ENCODE measurements at regions not wholly inside any gene's neighbourhood (a gene's known extent, or its start where the extent isn't known, plus 50 kb on each side); places are given as distances from the start of the nearest gene placed in this dataset.
"Not testable (repeated sequence)": the region's sequence is repeated elsewhere in the genome, so short reads cannot be mapped to it uniquely, and the experiment has no call there.

DNA sequence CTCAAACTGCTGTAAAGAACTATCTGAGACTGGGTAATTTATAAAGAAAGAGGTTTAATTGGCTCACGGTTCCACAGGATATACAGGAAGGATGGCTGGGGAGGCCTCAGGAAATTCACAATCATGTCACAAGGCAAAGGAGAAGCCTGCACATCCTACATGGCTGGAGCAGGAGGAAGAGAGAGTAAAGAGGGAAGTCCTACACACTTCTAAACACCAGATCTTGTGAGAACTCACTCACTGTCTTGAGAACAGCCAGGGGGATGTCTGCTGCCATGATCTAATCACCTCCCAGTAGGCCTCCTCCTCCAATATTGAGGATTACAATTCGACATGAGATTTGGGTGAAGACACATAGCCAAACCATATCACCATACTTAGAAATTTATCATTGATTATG lies 1307.0 kb upstream of the GJE1 start:
- no peak for DNase-seq (ENCODE audit: low read depth)

DNA sequence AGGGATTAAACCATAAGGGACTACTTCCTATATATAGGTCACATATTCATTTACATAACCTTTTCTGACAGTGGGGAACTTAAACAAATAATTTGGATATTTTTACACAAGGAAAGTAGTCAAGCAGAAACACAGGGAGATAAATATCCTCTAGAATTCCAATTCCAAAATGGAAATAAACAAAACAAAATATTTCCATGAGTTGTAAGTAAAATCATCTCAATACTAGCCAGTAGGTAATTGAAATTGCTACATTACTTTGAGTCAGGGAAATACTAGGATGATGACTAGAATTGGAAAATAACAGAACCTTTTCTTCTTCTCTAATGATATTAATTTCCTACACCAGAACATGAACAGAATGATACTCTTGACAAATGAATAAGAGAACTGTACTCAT lies 1308.1 kb upstream of the GJE1 start:
- DNase-seq (ENCODE audit: low read depth): no peak

DNA sequence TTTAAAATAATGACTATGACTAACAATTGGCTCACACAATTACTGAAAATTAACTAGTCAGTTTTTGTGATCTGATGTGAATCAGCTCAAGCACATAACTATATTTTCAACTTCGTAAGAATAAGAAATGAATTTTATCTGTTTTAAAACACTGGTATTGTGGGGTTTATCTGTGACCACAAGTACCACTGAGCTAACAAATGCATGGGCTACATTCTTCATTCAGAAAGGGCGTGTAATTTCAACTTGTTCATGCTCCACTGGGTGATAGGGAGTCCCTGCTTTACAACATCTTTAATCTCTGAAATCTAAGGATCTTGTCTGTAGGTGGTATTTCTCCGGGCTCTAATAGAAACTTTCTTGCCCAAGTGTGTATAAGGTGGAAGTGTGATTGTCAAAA lies 1311.5 kb upstream of the GJE1 start:
- no peak for DNase-seq (ENCODE audit: low read depth)

DNA sequence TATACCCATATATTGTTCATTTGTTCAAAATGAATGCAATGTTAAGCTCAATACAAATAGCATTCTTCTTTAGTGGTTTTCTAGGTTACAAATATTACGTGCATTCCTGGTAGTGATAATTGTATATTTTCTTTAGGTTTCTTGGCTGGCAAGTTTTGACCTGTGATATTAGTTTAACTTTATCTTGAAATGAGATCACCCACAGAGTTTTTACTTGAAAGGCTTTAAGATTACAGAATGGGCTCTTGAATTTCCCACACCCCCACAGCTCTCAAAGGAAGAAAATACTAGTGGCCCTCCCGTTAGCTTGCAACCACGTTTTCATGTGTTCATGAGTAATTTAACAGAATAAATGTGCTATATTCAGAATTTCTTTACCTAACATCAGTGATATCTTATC lies 1315.5 kb upstream of the GJE1 start:
- DNase-seq (ENCODE audit: low read depth): no peak

DNA sequence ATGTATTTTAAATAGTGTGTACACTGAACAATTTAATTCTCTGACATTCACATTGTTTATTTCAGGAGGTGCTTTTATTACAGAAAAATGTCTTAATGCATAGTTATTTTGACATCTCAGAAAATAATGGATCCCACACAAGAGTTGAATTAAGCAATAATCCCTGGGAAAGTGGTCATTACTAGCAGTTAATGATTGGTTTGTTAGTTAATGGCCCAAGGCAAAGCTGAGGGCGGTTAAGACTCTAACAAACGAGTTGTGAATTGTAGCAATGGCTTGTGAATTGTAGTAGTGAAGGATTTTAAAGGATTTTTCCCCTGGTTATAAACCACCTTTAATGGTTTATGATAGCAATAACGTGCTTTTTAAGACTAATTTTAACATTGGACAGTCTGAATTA lies 1316.0 kb upstream of the GJE1 start:
- DNase-seq (ENCODE audit: low read depth): no peak

DNA sequence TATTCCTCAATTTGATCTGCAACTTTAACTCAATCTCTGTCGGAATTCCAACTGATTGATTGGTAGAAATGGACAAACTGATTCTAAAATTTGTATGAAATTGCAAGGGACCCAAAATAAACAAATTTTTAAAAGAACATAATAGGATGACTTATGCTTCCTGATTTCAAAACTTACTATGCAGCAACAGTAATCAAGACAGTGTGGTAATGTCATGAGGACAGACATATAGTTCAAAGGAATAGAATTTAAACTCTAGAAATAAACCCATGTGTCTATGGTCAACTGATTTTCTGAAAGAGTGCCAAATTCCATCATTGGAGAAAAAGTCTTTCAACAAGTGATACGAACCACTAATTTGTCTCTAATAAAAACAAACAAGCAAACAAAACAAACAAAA lies 1320.1 kb upstream of the GJE1 start:
- no peak for DNase-seq (ENCODE audit: low read depth)

DNA sequence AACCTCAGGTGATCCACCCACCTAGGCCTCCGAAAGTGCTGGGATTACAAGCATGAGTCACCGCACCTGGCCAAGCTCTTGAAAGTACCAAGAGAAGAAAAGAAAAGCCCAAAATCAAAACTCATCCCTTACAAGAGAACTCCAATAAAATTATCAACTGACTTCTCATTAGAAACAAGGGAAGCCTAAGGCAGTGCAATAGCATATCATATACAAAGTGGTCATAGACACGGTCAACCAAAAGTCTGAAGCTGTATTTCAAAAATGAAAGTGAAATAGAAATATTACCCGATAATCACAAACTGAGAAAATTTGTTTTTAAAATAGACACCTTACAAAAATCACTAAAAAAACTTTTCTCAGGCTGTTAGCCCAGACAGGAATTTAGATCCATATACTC lies 1321.1 kb upstream of the GJE1 start:
- DNase-seq (ENCODE audit: low read depth): no peak

DNA sequence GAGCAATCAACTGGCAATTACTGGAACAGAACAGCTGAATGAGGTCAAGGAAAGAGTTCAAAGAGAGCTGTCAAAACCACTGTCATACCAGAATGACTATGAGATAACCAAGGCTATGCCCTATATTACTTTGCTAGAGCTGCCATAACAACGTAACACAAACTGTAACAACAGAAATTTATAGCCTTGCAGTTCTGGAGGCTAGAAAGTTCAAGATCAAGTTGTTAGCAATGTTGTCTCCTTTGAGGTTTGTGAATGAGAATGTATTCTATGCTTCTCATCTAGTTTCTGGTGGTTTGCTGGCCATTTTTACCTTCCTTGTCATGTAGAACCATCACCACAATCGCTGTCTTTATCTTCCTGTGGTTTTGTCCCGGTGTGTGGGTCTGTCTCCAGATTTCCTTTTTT lies 1323.0 kb upstream of the GJE1 start:
- no peak for DNase-seq (ENCODE audit: low read depth)

DNA sequence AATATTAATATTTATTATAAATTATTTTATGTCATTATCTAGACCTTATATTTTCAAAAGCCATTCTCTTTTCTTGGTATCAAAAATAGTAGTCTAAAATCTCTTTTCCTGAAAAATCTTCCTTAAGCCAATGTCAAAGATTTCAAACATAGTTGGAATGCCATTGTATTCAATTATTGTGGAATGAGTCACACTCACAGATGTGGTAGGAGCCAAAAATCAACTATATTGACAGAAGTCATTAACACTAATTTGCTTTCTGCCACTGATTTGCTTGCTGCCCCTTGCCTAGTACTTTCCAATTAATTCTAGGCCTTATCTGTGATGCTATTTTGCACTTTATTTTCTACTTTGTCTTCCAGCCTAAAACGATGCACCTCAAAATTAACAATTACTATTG lies 1326.3 kb upstream of the GJE1 start:
- DNase-seq (ENCODE audit: low read depth): no peak

DNA sequence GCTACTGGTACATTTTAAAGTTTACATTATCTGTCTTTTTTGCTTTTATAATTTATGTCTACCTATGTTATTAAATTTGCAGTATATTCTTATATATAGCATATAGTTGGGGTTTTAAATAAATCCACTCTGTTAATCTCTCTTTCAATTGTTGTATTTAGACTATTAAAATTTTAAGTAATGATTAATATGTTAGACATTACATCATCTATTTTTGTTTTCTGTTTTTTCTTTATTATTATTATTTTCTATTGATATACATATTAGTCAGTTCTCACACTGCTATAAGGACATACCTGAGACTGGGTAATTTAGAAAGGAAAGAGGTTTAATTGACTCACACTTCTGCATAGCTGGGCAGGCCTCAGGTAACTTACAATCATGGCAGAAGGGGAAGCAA lies 1338.2 kb upstream of the GJE1 start:
- DNase-seq (ENCODE audit: low read depth): no peak

DNA sequence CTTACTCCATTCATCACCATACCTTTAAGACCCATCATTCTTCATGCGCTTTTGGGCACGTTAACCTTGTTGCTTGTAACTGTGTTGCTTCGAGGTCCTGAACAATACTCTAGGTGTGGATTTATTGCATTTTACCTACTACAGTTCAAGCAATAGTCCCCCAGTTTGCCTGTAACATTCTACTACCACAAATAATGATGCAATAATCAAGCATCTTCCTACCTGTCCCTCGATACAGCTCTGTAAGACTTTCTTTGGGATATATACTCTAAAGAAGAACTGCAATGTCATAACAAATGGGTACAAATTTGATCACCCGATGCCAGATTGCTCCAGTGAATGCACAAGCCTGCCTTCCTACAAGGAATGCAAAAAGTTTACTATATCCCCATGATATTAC lies 1342.6 kb upstream of the GJE1 start:
- DNase-seq (ENCODE audit: low read depth): no peak

DNA sequence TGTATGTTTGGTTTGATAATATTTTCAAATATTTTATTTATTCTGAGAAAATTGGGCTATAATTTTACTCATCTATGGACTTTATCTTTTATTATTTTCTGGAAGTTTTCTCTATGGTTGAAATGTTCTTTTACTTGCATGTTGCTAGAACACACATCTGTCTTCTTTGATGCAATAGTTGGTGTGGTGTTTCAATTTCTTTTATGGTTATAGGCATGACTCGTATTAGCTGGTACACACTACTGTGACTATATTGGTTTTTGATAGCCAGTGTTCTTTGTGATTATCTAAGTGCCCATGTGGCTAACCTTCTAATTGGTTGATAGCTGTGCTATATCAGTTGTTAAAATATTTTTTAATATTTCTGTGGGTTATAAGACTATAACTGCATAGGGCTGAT lies 1343.3 kb upstream of the GJE1 start:
- no peak for DNase-seq (ENCODE audit: low read depth)

DNA sequence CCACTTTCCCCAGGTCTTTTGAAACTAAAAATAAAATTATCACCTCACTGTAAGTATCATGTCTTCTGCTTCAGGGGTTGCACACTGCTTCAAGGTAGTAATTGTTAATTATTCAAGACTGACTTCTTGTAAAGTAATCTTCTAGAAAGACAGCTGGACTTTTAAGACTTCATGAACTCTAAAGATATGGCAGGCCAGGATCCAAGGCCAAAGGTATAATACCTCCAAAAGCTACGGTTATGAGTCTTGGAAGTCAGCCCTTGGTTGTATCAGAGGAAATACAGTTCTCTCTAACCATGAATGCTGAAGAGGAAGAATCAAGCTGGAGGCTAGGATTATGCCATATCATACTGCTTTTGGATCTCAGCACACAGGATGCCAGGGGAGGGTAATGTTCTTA lies 1346.8 kb upstream of the GJE1 start:
- no peak for DNase-seq (ENCODE audit: low read depth)

DNA sequence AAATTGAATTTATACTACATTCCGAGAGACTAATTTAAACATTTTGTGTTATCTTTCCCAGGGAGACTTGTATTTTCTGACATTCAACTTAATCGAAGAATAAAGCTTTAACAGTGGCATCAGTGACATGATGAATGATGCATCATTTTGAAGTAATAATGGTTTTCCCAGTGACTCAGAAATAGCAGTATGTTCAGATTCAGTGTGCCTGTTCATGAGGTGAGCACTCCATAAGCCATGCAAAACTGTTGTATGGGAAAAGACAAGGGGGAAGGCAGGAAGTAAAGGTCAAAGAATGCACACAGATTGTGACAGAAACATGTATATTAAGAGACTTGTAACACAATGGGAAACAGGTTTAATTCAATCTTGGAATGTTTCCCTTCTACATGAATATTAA lies 1348.2 kb upstream of the GJE1 start:
- no peak for DNase-seq (ENCODE audit: low read depth)

DNA sequence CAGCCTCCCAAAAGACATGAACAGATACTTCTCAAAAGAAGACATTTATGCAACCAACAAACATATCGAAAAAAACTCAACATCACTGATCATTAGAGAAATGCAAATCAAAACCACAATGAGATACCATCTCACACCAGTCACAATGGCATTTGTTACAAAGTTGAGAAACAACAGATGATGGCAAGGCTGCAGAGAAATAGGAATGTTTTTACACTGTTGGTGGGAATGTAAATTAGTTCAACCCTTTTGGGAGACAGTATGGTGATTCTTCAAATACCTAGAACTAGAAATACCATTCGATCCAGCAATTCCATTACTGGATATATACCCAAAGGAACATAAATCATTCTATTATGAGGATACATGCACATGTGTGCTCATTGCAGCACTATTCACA lies 1349.2 kb upstream of the GJE1 start:
- DNase-seq (ENCODE audit: low read depth): not testable (repeated sequence)

DNA sequence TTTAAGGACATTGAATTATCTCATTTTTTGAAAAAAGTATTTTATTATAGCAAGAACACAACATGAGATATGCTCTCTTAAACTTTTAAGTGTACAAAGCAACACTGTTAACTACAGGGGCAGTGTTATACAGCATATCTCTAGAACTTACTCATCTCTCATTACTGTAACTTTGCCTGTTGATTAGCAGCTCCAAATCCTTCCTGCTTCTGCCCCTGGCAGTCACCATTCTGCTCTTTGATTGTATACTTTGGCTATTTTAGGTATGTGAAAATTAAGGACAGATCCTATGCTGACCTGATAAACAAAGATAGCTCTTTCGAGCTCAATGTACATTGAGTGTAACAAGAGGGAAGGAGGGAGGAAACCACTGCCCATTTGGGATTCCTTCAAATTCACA lies 1349.8 kb upstream of the GJE1 start:
- DNase-seq (ENCODE audit: low read depth): no peak

DNA sequence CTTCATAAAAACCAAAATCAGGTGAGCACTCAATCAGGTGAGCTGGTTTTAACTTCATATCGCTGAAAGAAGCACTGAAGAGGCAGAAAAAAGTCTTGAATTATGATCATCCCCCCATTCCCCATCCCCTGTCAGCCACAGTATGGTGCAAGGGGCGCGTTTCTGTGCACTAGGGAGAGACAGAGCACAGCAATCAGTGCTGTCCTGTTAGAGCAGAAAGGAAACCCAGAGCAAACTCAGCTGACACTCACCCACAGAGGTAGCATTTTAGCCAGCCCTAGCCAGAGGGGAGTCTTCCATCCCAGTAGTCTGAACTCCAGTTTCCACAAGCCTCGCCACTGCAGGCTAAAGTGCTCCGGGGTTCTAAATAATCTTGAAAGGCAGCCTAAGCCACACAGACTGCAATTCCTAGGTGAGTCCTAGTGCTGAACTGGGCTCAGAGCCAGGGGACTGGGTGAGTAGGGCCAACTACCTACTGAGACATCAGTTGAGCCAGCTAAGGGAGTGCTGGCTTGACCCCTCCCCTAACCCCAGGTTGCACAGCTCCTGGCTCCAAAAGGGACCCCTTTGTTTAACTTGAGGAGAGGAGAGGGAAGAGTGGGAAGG lies 1352.6 kb upstream of the GJE1 start:
- DNase-seq (ENCODE audit: low read depth): no peak

DNA sequence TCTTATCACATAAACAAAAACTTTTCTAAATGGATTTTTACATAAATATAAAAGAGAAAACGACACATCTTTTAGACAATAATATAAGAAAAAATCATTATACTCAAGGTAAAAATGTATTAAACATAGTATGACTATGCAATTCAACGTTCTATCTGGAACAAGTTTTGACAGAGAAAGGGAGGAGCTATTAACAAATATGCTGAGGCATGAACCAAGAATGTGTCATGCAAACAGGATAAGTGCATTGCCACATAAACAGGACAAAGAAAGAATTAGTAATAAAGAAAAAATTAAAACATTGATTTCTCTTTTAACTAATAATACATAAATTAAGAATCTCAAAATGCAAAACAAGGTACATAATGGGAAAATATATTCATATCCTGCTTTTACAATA lies 1353.4 kb upstream of the GJE1 start:
- DNase-seq (ENCODE audit: low read depth): no peak

DNA sequence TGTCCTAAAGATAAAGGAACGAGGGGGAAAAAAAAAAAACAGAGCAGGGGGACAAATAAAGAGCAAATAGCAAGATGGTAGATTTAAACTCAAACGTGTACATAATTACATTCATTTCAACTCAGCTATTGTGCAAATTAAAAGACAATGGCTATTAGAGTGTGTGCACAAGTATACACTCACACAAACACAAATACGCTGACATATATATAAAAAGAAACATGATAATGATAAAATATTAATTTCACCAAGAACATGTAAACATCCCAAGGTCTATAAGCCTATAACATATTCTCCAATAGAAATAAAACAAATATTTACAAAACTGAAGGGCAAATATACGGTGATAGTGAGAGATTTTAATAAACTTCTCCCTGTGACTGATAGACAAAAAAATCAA lies 1354.9 kb upstream of the GJE1 start:
- DNase-seq (ENCODE audit: low read depth): no peak

DNA sequence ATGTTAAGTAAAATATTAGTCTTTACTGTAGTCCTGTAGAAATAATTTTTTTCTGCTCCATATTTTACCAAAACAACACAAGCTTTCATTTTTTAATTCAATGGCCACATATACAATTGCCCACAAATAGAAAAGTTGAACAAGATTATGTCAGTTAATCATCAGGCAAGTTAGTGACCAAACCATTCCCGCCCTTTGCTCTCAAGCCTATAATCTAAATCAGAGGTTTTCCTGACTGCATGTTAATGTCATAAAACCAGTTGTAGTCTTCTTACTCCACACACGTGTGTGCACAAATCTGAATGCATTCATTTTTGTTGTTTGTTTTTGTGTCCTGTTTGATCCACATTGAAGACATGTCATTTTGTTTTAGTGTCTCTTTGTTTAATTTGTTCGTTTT lies 1357.7 kb upstream of the GJE1 start:
- no peak for DNase-seq (ENCODE audit: low read depth)

DNA sequence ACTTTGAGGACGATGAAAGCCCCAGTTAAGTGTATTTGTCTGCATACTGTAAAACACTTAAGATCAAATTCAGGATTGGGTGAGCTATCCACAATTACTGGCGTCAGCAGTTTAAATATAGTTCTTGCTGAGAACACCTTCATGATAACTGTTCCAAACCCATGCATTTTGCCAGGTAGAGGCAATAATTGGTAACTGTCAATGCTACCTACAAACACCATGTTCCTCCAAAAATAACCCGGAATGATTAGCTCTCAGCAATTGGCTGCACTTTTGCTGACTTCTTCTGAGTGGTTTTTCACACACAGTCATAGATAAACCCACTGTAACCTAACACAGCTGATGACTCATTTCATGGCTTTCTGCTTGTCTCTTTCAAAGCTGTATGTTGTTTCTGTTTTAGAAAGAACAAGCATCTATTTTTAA lies 1358.6 kb upstream of the GJE1 start:
- no peak for DNase-seq (ENCODE audit: low read depth)

DNA sequence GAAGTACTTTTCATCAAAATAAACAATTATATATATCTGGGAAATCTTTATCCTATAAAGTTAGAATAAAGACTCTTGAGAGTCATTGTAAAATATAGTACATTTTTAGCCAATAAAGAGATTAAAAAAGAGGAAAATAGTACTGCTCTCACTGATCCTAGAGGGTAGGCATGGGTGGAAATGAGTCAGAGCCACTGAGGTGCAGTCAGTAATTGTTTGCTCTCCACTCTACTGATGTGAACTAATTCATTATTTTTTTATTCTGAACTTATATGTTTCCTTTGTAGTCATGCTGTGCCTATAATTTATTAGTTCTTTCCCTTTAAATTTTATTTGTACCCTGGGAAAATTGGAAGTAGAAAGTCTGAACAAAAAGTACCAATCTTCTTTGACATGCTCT lies 1359.4 kb upstream of the GJE1 start:
- no peak for DNase-seq (ENCODE audit: low read depth)

DNA sequence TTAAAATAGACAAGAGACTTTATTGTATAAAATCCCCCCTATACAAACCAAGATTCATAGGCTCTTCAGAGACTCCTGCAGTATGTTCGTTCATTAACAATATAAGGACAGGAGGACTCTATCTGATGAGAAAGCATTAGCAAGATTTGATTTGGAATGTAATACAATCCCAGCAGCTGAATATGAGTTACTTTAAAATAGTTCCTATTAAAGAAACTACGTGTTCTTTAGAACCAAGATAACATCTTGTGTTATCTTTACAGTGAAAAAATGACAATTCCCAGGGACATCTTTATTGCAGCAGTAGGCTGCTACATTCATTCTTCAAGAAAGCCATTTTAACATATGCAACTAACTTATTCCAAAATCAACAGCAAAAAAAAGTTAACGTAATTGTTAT lies 1360.1 kb upstream of the GJE1 start:
- DNase-seq (ENCODE audit: low read depth): no peak

DNA sequence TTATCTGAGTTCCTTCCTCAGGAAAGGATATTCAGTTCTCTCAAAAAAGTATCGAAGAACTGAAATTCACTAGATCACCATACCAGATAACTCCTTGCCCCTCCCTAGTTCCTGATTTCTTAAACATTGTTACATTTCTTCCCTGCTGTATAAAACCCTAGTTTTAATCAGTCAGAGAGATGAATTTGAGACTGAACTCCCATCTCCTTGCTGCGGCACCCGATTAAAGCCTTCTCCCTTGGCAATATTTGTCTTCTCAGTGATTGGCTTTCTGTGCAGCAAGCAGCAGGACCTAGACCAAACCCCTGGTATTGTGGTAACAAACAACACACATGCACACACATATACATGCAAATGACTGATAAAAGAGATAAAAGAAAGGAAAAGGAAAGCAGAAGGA lies 1364.6 kb upstream of the GJE1 start:
- DNase-seq (ENCODE audit: low read depth): no peak

DNA sequence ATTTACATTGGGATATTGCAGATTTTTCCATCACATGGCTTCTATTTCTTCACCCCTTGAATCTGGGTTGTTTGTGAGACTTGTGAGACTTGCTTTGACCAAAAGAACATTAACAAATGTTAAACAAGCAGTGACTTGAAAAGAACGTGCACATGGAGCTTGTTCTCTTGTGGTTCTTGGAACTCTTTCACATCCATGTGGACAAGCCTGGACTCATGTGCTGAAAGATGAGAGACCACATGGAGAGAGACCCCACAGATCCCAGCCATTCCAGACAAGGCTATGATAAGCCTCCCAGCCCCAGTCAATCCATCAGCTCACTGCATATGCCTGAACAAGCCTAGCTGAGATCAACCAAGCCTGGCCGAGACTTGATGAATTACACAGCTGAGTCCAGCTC lies 1365.7 kb upstream of the GJE1 start:
- no peak for DNase-seq (ENCODE audit: low read depth)
